Heart right ventricle (tissue), 16 donors: ENCODE measurements at regions not wholly inside any gene's neighbourhood (a gene's known extent, or its start where the extent isn't known, plus 50 kb on each side); places are given as distances from the start of the nearest gene placed in this dataset.

Experiments used
- ATAC-seq, 8 donors: fragments of 200-7000 bp; cut with Tn5 transposase; one replicate each; pipeline ENCODE4 v1.9.1; 2020; ENCODE audit warnings: mild to moderate bottlenecking in 8 of 8, moderate library complexity in 8 of 8, moderate number of reproducible peaks in 1 of 8
- DNase-seq, 2 donors: peaks; one replicate each; pipeline ENCODE4 v3.0.0-alpha.2; 2020
- H3K27ac ChIP-seq, 10 donors: fragments of 200-600 bp; sonication (generic) in 2 of 10; one replicate each; pipeline versions ENCODE4 v1.5.0 to v1.8.0; 2020 to 2022; ENCODE audit warnings: mild to moderate bottlenecking in 3 of 10
- H3K27me3 ChIP-seq, 7 donors: fragments of 200-600 bp; one replicate each; pipeline ENCODE4 v1.8.0; 2021 to 2022; ENCODE audit warnings: mild to moderate bottlenecking in 2 of 7
- H3K36me3 ChIP-seq, 9 donors: fragments of 200-600 bp; sonication (generic) in 1 of 9; one replicate each; pipeline versions ENCODE4 v1.5.0 to v1.8.0; 2020 to 2022; ENCODE audit warnings: mild to moderate bottlenecking in 2 of 9
- H3K4me1 ChIP-seq, 9 donors: fragments of 200-600 bp; sonication (generic) in 1 of 9; one replicate each; pipeline versions ENCODE4 v1.5.0 to v1.8.0; 2020 to 2022; ENCODE audit warnings: mild to moderate bottlenecking in 4 of 9
- H3K4me3 ChIP-seq, 10 donors: fragments of 200-600 bp; sonication (generic) in 2 of 10; one replicate each; pipeline versions ENCODE4 v1.5.0 to v1.8.0; 2020 to 2022; ENCODE audit warnings: mild to moderate bottlenecking in 7 of 10, moderate library complexity in 2 of 10
- H3K9me3 ChIP-seq, 11 donors: fragments of 200-600 bp in 10 of 11; sonication (generic) in 2 of 11; one replicate each; pipeline versions ENCODE4 v1.5.0 to v1.8.0; 2013 to 2022; ENCODE audit warnings: mild to moderate bottlenecking in 2 of 11, control low read depth in 1 of 11, moderate library complexity in 1 of 11
- WGBS, 2 donors: extraction: QIAGEN DNeasy Blood & Tissue Kit; methylation state at CpG; one replicate each; pipeline ENCODE4 v1.1.7; 2013; ENCODE audit warnings: inconsistent platforms in 1 of 2; 5-methylcytosine and 5-hydroxymethylcytosine counted together
- intact Hi-C, 10 donors: fragments of 100-400 bp; cut with DNase I; formaldehyde crosslinking; loops; one replicate each; pipeline versions ENCODE4 v1.11.1 to v1.14.2; 2022
- TF ChIP-seq, protein P1 (sequence below), 9 donors: fragments of 200-600 bp; sonication (generic) in 2 of 9; IDR thresholded peaks; one replicate each; pipeline versions ENCODE4 v1.5.0 to v1.8.0; 2021 to 2022; ENCODE audit warnings: antibody characterized with exemption in 9 of 9, mild to moderate bottlenecking in 5 of 9, moderate library complexity in 1 of 9
- donor health status: Arrhythmogenic right ventricular cardiomyopathy.
- donor health status: ischemic (EF 13 %, LVEDD 7.1; RV severe dilation, severe dysfunction).
- donor health status: healthy with polysubstance abuse.
- donor health status: DM: no; HTN: yes; CAD: no.
- donor health status: DM: no; HTN: no; CAD: no.
- donor health status: ischemic (EF 25% LVEDD 6.9; RV normal size, moderate dysfunction).
- donor health status: ischemic (EF 25% LVEDD 5.7; RV mildly dilated, moderate dysfunction).
- donor health status: healthy.
- donor health status: DM: yes; HTN: yes; CAD: no.
- donor health status: Ischemic cardiomyopathy.
- donor health status: ischemic (EF 35%, LVEDD 5.7; RV mildly dilated, moderate dysfunction).
- donor health status: nonischemic (EF 11% LVEDD 7.7; RV severe dilation, severe dysfunction).
- donor health status: DM: yes; HTN: yes; CAD: no.
- donor health status: PGD.
- donor health status: ischemic (EF 29% LVEDD 5.4; RV normal size, mild dysfunction).
- donor health status: nonischemic (EF 23%, LVEDD 6.1; RV moderate dilation, normal function).

DNA sequence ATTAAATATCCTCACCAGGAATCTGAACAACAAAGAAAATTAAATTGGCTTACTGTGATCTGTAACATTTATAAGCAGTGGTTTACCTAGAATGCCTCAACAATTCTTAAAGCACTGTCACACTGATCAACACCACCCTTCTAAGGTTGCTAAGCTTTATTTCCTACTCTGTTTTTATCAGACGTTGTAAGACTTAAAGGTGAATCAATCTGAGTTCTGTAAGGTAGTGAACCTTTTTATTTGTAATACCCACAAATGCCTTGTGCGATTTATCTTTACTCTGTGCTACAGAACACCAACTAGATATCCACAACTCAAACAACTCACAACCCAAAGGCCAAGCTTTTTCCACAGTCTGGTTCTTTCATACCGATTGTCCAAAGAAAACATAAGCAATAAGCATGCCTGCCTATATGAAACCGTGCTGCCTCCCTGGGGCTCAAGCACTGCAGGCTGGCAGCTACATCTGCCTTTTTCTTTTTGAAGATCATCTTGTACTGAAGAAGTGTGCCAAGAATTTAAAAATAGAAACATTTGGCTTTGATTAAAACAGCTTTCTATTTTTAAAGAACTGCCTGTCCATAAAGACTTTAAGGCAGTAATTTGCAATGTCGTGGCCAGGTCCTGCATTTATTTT, 490.7 kb downstream of the NUP35 start:
- peaks cover 0 to 34% (median 0%) of the 10 kb centered on the region in 11 donors for H3K9me3 ChIP-seq
- H3K4me1 ChIP-seq, result peaks cover 0 to 15% (median 0%) of the 10 kb centered on the region in 9 donors
- no peaks in the 10 kb centered on the region for H3K36me3 ChIP-seq
- 32 to 43% methylated on average over 5 of the region's 5 CpGs for WGBS, 2 donors
- DNase-seq (peak; percentile 22 to 34), ATAC-seq (peak; percentile 69 to 99 (median 94))
- H3K27me3 ChIP-seq, result no peaks in the 10 kb centered on the region
- peak overlapping the region in 1 of 10 donors; percentile 16 for H3K4me3 ChIP-seq
- peak overlapping the region; percentile 21 to 86 (median 66) for H3K27ac ChIP-seq
- intact Hi-C loops, result no loop called here
- TF ChIP-seq, protein P1, sequence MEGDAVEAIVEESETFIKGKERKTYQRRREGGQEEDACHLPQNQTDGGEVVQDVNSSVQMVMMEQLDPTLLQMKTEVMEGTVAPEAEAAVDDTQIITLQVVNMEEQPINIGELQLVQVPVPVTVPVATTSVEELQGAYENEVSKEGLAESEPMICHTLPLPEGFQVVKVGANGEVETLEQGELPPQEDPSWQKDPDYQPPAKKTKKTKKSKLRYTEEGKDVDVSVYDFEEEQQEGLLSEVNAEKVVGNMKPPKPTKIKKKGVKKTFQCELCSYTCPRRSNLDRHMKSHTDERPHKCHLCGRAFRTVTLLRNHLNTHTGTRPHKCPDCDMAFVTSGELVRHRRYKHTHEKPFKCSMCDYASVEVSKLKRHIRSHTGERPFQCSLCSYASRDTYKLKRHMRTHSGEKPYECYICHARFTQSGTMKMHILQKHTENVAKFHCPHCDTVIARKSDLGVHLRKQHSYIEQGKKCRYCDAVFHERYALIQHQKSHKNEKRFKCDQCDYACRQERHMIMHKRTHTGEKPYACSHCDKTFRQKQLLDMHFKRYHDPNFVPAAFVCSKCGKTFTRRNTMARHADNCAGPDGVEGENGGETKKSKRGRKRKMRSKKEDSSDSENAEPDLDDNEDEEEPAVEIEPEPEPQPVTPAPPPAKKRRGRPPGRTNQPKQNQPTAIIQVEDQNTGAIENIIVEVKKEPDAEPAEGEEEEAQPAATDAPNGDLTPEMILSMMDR (IDR thresholded peaks at IDR 0.05), result peak in 3 of 9 donors; percentile 26 to 34 (median 34)

DNA sequence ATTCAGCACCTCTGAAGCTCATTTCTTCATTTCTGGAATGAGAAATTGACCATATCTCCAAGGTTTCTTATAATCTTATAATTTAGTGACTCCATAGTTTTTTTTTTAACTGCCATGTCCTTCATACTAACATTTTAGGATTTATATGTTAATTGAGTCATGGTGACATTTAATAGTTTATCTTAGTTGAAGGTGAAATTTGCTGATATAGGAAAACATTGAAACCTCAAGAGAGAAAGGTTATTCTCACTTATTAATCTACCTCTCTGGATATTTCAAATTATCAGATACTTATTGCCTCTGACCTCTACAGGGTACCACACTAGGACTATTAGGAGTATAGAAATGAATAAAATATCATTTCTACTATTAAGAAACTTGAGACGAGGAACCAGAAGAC, 499.0 kb downstream of the NUP35 start:
- no peak overlapping the region for H3K4me3 ChIP-seq
- H3K27ac ChIP-seq, result no peak overlapping the region
- H3K4me1 ChIP-seq, result no peaks in the 10 kb centered on the region
- WGBS, 2 donors, result 85 to 94% methylated on average over 1 of the region's 1 CpG
- H3K27me3 ChIP-seq, result no peaks in the 10 kb centered on the region
- DNase-seq, result no peak
- TF ChIP-seq, protein P1 (IDR thresholded peaks at IDR 0.05), result no peak
- intact Hi-C loops, result no loop called here
- peaks cover 0 to 22% (median 0%) of the 10 kb centered on the region in 11 donors for H3K9me3 ChIP-seq
- no peak for ATAC-seq
- H3K36me3 ChIP-seq, result no peaks in the 10 kb centered on the region

DNA sequence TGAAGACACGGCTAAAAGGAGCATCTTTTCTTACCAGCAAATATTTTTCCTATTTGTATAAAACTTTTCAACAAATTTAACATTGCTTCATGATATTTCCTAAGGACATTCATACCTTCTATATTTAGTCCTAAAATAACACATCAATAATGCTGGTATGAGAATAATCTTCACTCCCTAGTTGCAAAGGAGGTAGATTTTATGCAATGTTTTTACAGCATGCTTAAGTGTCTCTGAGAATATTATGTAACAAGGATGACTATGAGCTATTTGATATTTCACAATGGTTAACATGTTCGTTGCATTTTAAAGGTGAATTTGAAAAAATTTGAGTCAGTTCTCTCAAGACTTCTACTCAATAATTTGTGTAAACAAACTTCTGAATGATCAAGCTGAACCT, 506.7 kb downstream of the NUP35 start:
- Histone ChIP-seq H3K27ac (no peak overlapping the region), H3K9me3 (no peaks in the 10 kb centered on the region), H3K4me3 (no peak overlapping the region), H3K27me3 (no peaks in the 10 kb centered on the region), H3K36me3 (no peaks in the 10 kb centered on the region), H3K4me1 (no peaks in the 10 kb centered on the region)
- ATAC-seq, result no peak
- intact Hi-C loops, result no loop called here
- DNase-seq, result no peak
- 68 to 76% methylated on average over 2 of the region's 2 CpGs for WGBS, 2 donors
- TF ChIP-seq, protein P1 (IDR thresholded peaks at IDR 0.05), result no peak

DNA sequence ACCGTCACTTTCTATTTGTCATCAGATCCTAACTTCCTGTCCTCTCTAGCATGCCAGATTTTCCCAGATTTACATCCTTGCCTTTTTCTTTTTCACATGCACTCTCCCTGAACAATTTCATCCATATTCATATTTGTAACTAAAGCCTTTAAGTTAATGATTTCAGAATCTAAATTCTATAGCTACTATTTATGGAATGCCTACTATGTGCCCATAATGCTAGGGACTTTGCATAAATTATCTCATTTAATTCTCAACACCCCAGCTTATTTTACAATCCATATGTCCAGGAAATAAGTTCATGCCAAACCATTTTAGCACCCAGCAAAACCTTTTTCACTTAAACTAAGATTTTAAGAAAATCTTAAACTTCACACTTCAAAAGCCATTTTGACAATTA, 531.9 kb downstream of the NUP35 start:
- H3K27ac ChIP-seq, result no peak overlapping the region
- TF ChIP-seq, protein P1 (IDR thresholded peaks at IDR 0.05), result no peak
- H3K4me3 ChIP-seq, result no peak overlapping the region
- H3K27me3 ChIP-seq, result no peaks in the 10 kb centered on the region
- H3K4me1 ChIP-seq, result no peaks in the 10 kb centered on the region
- H3K36me3 ChIP-seq, result no peaks in the 10 kb centered on the region
- intact Hi-C loops, result no loop called here
- no peak for DNase-seq
- WGBS, 2 donors, result 50 to 61% methylated on average over 1 of the region's 1 CpG
- ATAC-seq, result no peak
- peaks cover 0 to 12% (median 0%) of the 10 kb centered on the region in 11 donors for H3K9me3 ChIP-seq
